NCI-H1417 (cell line): ENCODE measurements at regions not wholly inside any gene's neighbourhood (a gene's known extent, or its start where the extent isn't known, plus 50 kb on each side); places are given as distances from the start of the nearest gene placed in this dataset.

Experiments
- DNase-seq, 3 experiments: peaks; one replicate each; lab custom pipeline; 2025; lab: John Stamatoyannopoulos, UW

DNA sequence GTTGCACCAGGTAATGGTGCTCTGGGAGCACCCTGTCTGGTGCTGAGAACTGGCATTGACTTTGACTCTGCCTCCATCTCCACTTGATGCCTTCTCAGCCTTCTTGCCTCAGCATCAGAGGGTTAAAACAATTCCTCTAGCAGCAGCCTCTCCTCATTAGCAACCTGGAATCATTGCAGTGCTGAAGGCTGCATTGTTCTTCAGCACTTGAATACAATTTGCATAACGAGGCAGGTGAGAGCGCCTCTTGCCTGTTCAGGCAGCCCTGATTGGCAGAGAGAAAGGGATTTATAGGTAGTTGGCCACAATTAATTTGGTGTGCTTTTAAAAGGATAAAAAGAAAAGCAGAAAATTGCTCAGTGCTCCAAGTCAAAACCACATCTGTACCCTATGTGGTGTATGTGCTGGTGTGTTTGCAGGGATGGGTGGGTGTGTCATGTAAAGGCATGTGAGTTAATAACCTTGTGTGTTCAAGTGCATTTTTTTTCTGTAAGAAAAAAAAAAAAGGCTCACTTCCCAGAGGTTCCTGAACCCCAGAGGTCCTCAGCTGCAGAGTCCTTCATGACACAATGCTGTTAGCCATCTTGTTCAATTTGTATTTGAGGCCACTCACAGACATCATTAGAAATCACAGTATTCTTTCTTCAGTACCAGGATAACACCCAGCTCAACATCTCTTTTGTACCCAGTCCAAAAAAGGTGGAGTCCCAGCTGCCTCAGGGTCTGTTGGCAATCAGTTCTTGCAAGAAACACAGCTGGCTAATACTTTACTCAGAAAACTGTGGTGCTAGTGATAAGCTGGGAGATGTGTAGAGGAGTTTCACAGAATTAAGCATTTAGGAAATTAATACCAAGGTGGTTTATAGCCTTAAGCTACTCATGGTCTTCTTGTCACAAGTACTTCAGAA is 385.6 kb downstream of the GRIN2B start:
- no peak for DNase-seq

DNA sequence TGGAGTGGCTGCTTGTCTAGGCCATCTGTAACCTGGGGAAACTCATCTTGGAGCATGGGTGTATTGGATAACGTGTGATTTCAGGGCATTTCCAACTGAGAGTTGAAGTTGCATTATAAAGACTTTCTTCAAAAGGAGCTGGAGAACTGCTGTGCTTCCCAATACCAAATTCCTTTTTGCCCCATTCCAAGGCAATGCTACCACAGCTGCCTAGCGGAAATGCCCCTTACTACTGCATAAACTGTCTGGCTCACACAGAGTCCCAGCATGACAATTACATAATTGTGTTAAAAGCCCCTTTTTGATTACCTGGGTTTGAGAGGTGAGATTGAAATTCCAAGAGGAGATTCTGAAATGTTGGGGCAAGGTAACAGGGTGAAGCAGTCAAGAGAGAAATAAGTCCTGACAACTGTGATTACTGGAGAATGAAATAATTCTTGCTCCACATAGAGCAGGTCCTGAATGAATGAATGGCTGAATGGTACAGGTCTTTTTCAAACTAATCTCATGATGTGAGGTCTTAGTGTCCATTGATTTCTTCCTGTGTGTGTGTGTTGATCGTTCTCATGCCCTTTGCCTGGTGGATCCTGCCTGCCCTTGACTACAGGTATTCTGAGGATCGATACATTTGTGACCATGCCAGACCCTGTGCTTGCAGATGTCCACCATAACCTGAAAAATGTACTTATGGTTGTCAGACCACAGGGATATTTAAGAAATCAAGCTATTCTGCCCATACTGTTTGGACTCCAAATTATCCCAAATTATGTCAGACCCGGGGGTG is 386.5 kb downstream of the GRIN2B start:
- no peak for DNase-seq

DNA sequence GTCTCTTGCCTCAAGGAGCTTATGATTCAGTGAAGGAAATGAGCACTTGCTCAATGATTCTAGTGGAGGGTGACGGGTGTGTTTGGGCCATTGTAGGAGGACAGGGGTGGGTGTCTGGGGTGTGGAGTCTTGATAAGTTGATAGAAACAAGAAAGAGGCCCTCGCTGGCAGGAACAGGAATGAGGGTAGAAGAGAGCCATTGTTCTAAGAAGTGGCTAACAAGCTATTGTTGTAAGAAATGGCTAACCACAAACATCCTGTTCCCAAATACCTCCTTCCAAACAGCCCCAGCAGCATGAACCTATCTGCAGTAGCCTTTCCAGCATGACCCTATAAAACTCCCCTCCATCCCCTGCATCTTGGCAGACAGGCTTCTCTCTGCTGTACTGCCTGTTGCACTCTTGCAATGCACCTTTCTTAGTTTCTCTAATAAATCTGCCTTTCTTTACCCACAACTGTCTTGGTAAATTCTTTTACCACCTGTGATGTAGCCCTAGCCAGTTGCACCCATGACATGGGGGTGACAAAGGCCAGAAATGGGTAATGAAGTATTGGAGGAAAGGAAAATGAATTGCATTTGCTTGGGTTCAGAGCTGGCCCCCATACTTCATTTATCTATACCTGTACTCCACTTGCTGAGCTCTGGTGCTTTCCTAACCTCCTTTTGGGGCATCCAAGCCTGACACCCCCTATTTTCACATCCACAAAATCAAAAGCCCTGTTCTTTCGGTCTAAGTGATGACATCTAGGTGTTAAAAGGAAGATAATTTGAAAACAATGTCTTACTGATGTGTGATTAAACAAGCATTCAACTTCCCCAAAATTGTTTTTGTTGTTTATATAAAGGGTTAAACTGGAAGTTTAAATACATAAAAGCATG is 389.1 kb downstream of the GRIN2B start:
- DNase-seq: no peak

DNA sequence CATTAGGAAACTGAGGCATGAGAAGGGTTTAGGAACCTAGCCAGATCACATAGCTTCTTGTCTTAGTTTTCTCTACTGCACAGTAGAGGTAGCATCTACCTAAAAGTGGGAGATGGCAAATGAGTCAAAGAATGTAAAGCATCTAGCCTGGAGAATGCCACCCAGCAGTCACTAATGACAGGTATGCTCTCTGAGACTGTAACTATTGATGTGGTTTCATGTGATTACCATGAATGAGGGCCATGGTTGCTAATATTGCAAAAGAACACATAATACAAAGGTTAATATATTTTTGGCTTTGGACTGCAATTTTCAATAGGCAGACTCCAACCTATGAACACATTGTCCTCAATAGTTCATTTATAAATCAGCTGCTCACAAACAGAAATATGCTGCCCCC is 389.9 kb downstream of the GRIN2B start:
- DNase-seq: no peak

DNA sequence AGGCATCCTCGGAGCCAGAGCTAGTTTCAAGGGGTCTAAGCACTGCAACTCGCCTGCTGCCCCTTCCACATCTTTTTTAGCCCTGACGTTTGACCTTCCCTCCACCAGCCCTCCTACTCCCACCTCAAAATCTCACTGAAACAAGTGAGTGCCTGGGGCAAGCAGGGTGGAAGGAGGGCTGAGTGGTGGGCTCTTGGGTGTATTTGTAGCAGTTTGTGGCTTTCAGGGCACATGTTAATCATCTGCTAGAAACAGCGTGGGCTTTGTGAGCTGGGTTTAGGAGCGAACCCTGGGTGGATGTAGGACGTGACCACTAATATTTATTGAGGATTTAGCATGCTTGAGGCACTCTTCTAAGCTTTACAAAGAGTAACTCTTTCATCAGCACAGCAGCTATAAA is 390.3 kb downstream of the GRIN2B start:
- DNase-seq: no peak

DNA sequence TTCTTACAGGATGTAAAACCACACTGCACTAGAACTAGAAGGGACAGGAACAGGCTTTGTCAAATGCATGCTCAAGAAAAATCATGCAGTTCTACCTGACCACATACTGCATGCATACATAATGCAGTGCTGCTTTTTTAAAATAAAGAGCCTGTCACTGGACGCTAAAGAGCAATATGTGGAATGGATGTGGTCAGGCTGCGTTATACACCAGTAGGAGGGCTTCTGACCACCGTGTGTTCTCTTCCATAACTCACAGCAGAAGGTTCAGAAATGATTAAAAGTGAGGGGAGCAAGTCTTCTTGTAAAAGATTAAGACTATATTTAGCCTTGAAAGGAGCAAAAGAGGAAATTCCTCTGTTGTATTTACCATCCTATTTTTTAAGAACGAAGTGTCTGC is 392.0 kb downstream of the EMP1 start:
- no peak for DNase-seq

DNA sequence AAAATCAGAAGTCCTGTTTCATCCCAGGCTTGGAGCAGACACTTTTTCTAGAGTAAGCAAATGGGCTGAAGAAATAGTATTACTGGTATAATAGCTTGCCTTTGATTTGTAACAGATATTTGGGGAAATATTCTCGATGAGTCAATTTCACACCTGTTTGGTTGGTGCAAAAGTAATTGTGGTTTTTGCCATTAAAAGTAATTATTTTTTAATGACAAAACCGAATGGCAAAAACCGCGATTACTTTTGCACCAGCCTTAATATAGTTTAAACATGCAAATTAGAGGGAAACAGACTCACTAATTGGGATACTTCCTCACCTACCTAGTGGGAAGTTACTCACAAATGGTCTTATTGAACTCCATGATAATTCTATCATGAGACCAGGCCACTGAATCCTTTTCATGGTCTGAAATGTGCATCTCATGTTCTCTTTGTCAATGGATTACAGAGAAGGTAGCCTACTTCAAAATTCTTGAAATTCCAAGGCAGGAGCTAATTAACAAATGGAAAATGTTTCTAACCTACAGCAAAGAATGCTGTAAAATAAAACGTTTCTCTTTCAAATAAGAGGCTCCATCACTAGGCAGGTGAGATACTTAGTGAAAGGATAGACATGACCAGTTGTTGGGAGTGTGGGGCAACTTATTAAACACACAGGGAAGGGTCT is 391.3 kb downstream of the EMP1 start:
- no peak for DNase-seq

DNA sequence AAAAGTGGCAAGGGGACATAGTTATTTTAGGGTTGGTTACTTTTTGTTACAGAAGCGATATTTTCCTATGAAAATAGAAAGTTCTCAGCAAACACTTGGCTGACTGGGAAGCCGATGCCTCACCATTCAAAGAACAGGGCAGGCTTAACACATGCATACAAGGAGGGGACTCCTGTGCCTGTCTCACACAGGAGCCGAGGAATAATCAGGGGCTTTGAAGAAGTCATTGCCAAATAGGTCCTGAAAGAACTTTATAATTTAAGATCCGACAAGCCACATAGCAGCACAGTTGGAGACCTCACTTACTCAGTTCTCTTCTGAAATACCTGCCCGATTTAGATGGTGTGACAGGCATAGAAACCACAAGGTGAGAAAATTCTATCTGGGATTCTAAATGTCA is 389.8 kb downstream of the EMP1 start:
- no peak for DNase-seq

DNA sequence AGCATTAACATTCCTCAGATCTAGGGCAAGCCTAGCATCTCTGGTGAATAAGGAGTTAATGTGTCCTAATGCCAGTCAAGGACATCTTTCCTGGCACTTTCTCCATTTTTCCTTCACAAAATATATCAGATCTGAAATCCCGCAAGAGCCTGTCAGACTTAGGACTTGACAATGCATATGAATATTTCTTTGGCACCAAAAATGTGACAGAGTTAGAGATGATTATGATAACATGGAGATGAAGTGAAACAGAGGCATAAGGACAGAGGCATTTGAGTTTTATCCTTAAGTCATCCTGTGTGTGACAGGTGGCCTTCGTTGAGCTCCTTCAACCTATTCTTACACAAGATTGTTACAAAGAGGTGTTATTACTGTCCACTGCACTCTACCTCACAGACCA is 388.0 kb downstream of the EMP1 start:
- no peak for DNase-seq

DNA sequence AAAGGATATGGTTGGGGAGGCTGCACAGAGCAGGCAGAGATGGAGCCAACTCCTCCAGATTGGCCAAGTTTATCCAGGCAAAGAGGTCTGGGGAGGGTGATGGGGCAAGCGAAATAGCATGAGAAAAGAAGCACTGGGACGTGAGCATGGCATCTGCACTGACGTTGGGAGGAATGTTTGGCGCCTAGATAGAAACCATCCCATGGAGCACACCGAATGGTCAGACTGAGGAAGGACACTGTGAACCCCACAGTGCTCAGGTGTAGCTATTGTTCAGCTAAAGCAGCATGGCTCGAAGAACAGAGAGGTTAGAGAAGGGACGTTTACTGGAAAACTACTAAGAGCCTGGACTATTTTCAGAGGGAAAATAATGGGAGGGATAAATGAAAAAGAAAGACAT is 387.1 kb downstream of the EMP1 start:
- DNase-seq: no peak

DNA sequence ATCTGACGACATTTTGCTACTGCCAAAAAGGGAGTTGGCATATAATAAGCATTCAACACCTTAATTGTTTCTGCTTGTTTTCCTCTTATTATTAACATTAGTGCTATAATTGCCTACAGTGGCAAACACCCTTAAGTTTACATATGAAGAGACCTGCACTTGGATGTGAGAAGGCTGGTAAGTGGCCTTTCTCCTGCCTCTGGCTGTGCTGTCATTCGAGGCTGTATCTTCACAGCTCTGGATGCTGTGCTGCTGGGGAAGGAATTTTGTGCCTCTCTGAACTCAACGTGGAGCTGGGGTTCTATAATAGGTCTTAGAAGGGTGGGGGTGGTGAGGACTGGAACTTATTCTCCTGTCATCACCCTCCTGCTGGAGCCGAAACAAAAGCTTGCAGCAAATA is 385.9 kb downstream of the EMP1 start:
- DNase-seq: no peak

DNA sequence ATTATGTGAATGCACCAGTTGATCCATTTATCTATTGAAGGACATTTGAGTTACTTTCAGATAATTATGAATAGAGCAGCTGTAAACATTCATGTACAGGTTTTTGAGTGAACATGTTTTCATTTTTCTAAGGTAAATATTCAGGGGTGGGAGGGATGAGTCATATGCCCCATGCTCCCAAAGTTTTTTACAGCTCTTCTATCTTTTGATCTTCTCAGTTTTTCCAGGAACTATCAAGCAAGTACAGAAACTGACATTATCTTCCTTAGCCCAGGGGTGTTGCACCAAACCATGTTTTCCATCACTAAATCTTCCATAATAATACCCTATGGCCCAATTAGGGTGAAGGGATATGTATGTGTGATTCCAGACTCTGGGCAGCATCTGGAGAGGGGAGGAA is 384.5 kb downstream of the EMP1 start:
- no peak for DNase-seq

DNA sequence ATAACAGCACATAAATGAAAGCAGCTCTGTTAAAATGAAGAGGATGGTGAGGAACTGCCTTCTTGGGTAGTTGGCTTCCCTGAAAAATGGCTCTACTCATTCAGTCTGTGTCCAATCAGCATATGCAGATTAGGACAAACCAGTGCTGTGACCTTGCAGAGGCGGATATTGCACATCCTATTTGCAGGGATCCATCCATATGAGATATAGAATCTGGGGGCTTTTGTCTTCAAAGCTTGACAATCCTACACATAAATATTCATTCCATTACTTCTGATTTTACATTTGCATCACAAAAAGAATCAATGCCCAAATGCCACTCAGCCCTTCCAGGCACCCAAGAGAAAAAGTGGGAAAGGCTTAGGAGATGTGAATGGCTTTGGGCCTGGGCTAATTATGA is 383.7 kb downstream of the EMP1 start:
- DNase-seq: no peak

DNA sequence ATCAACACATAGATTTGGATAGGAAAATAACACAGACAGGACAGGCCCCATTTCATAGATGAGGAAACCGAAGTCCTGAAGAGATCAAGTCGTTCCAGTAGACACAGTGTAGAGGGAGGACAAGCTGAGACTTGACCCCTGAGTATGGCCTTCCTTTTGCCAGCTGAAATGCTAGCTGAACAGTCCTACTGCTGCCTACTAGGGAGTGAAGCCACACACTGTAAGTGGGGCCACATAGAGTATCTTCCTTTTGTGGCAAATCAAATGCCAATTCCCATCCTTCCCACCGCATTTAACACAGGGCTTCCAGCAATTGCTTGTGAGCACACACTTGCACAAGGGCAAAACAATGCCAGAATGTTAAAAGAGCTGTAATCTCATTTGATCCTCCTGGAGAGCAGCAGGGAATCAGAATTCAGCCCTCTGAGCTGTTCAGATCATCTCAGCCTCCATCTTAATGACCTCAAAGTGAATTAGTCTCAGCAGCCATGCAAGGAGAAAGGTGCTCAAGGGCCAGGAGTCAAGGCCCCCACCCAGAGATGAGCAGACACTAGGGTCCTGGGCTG is 380.5 kb downstream of the EMP1 start:
- DNase-seq: no peak

DNA sequence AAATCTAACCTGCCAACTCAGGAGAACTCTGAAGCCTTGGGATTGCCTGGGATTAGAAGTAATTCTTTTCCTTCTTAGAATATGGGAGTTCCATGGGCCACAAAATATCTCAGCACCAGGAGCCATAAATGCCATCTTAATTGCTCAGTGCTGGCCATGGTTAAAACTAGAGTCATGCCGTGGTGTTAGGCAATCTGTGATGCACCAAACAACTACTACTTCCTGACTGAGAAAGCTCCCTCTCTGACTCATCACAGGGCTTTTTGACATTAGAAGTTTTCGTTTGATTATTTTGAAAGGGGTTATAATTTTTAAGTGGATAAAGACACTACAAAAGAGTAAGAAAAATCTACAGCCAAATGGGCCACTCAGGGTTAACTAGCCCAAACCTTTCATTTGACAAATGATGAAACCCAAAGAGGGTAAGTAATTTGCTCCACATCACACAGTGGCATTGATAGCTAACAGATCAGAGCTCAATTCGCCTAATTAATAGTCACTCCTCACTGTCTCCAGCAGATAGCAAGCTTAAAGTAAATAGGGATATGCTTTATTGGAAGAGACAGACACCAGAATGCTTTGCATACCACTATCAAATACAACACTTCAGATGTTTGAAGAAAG is 377.3 kb downstream of the EMP1 start:
- DNase-seq: no peak

DNA sequence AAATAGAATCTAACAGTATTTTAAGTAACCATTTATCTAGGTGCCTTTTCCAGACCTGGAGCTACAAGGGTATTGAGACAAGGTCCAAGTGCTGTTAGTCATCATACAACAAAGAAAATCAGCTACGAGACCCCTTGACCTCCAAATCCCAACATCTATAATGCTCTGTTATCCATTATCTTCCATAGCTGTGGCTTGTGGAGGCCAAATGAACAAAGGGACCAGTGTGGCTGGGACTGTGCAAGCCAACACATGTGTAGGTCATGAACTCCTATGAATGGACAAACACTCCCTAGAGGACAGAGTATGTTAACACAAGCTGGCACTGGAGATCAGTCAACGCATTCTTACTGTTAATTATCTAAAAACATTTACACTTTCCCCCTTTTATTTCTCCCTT is 374.5 kb downstream of the EMP1 start:
- DNase-seq: no peak

DNA sequence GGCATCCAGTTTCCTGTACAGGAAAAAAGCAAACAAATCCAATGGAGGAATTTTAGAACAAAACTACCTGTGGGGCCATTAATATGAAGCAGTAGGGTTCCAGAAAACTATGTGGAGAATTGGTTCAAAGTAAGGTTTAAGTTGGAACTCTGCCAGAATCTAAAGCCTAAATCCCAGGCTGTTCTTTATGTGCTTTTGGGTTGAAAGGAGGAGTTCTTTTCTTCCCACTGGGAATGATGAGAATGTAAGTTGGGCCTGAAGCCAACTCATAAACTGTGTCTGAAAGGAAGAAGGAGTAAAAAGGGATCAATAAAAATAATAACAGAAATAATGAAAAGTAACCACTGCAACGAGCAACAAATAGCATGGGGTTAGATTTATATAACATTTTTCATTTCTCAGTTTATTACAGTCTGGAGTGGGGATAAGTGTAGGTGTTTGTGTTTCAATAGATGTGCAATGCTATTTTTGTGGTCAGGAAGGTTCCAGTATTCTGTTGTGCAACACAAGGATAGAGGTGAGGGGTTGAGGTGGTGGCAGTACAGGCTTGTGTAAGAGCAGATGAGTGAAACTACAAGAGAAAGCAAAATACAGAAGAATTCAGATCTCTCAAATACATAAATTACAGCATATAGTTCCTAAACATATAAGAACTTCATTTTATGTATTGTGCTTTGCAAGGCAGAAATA is 373.6 kb downstream of the EMP1 start:
- no peak for DNase-seq

DNA sequence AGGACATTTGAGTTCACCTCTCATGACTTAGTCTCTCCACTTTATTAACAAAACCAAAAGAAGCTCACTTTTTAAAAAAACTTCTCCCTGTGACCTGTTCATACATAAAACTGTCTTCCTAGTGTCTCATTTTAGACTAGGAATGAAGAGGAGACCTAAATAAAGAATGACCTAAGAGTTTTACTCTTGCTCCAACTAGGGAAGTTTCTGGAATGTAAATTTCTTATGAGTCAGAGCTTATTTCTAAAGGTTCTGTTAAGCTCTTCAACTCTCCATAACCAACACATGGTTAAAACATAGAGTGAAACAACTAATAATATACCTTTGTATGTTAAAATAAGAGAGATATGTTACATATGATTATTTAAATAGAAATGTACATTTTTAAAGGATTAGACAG is 369.8 kb downstream of the EMP1 start:
- no peak for DNase-seq

DNA sequence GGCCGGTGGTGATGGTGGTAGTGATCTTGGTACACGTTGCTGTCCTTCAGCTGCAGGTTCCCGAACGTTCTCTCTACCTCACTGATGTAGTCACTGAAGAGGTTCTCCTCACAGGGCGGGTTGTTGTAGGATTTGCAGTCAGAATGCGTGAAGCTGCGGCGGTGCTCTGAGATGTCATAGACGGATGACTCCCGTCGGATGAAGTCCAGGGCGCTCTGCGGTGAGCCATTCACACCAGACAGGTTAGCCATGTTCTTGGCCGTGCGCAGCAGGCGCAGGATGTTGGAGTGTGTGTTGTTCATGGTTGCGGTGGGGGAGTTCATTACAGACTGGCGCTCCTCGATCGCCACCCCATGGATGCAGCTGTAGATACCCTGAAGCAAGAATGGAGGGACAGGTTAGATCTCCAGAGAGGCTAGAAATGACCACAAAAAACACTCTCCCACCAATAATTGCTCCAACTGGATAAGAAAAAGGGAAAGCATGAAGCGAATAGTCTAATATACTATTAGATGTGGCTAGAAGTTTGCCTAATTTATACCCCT is 367.8 kb downstream of the EMP1 start:
- no peak for DNase-seq

DNA sequence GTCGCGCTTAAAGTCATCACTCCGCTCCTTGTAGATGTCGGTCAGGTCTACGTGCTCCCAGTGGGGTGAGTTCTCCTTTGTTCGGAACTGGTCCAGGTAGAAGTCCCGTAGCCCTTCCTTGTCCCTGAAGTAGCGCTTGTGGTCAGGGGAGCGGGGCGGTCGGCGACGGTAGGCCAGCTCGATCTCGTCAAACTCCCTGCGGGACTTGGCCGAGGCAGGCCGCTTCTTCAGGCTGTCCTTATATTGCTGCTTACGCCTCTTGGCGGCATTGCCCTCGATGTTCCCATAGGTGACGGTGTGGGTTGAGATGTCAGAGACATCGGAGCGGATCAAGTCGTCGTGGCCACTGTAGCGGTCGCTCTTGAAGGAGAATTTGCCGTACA is 367.2 kb downstream of the EMP1 start:
- DNase-seq: no peak
